ENCODE measurements at regions not wholly inside any gene's neighbourhood (a gene's known extent, or its start where the extent isn't known, plus 50 kb on each side); places are given as distances from the start of the nearest gene placed in this dataset.

DNA sequence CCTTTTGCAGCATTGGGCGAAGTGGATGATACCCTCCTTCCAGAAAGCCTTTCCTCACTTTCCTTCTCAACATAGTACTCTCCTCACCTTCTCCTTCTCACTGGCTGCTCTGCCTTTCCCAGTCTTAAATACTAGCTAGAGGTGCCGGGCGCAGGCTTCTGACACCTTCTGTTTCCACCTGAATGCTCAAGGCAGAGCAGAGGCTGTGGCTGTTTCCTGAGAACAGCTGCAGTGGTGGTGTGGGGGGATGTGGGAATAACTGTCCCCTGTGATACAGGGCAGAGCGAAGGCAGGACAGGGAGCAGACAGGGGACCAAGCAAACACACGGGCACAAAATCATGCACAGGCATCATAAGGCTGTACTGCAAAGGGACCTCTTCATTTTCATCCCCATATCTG is 303.1 kb downstream of the SS18 start:
- no peak overlapping the region for H3K27ac ChIP-seq
- intact Hi-C loops (cut with DNase I; ENCODE audit: low total_unique reads): no loop called here
- H3K4me3 ChIP-seq: no peak overlapping the region
- no peaks in the 10 kb centered on the region for H3K4me1 ChIP-seq
- H3K9me3 ChIP-seq: no peaks in the 10 kb centered on the region
- H3K36me3 ChIP-seq: no peaks in the 10 kb centered on the region
- DNase-seq: no peak
- TF ChIP-seq POLR2A (IDR thresholded peaks at IDR 0.05): no peak
- TF ChIP-seq, protein P1, sequence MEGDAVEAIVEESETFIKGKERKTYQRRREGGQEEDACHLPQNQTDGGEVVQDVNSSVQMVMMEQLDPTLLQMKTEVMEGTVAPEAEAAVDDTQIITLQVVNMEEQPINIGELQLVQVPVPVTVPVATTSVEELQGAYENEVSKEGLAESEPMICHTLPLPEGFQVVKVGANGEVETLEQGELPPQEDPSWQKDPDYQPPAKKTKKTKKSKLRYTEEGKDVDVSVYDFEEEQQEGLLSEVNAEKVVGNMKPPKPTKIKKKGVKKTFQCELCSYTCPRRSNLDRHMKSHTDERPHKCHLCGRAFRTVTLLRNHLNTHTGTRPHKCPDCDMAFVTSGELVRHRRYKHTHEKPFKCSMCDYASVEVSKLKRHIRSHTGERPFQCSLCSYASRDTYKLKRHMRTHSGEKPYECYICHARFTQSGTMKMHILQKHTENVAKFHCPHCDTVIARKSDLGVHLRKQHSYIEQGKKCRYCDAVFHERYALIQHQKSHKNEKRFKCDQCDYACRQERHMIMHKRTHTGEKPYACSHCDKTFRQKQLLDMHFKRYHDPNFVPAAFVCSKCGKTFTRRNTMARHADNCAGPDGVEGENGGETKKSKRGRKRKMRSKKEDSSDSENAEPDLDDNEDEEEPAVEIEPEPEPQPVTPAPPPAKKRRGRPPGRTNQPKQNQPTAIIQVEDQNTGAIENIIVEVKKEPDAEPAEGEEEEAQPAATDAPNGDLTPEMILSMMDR (IDR thresholded peaks at IDR 0.05): no peak
- no peaks in the 10 kb centered on the region for H3K27me3 ChIP-seq

DNA sequence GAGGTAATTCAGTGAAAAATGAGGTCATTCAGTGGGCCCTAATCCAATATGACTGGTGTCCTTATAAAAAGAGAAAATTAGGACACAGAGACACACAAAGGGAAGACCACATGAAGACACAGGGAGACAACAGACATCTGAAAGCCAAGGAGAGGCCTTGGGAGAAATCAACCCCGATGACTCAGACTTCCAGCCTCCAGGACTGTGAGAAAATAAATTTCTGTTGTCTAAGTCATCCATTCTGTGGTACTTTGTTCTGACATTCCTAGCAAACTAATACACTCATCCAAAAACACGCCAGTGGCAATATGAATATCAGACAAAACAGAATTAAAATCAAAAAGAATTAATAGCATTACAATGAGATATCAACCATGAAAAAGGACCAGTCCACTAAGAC is 303.7 kb downstream of the SS18 start:
- H3K27me3 ChIP-seq: no peaks in the 10 kb centered on the region
- TF ChIP-seq, protein P1 (IDR thresholded peaks at IDR 0.05): no peak
- no peak for TF ChIP-seq POLR2A (IDR thresholded peaks at IDR 0.05)
- DNase-seq: no peak
- H3K4me1 ChIP-seq: no peaks in the 10 kb centered on the region
- H3K36me3 ChIP-seq: no peaks in the 10 kb centered on the region
- H3K27ac ChIP-seq: no peak overlapping the region
- H3K4me3 ChIP-seq: no peak overlapping the region
- H3K9me3 ChIP-seq: no peaks in the 10 kb centered on the region
- intact Hi-C loops (cut with DNase I; ENCODE audit: low total_unique reads): no loop called here

DNA sequence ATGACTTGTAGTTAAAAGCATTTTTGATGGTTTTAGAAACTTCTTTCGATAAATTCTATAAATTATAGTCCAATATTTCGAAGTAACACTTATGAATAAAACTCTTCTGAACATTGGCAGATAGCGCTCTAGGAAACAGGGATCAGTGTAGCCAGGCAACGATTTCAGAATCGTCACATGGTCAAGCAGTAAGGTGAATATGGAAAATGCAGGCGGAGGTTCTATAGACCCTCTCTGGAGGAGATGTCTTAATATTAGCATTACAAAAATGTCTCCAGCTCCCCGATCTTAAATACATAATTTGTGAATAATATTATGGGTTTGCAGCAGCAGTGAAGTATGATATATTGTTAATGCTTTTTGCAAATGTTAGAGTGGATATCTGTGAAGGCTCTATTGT is 310.3 kb downstream of the SS18 start:
- intact Hi-C loops (cut with DNase I; ENCODE audit: low total_unique reads): no loop called here
- Histone ChIP-seq H3K4me3 (no peak overlapping the region), H3K27ac (no peak overlapping the region), H3K36me3 (no peaks in the 10 kb centered on the region), H3K9me3 (no peaks in the 10 kb centered on the region), H3K27me3 (no peaks in the 10 kb centered on the region), H3K4me1 (no peaks in the 10 kb centered on the region)
- TF ChIP-seq, protein P1 (IDR thresholded peaks at IDR 0.05): no peak
- TF ChIP-seq POLR2A (IDR thresholded peaks at IDR 0.05): no peak
- DNase-seq: no peak

DNA sequence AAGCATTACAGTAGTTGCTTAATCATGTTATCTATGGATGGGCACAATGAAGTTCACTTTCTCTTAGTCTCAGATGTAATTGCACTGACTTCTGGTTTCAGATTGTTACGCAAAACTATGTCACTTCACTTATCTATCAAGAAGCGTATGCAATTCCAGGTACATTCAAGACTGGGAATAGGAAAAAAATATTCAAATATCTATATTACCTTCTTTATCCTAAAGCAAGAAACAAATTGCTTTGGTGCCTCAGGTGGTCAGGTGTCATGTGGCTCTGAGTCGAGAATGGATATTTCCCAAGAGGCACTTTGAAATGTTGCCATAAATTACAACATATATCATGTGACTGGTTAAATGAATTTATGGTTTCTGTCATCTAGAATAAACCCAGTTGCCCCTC is 318.6 kb downstream of the SS18 start:
- Histone ChIP-seq H3K4me3 (no peak overlapping the region), H3K27me3 (no peaks in the 10 kb centered on the region), H3K4me1 (no peaks in the 10 kb centered on the region), H3K9me3 (no peaks in the 10 kb centered on the region), H3K27ac (no peak overlapping the region), H3K36me3 (no peaks in the 10 kb centered on the region)
- no peak for DNase-seq
- intact Hi-C loops (cut with DNase I; ENCODE audit: low total_unique reads): no loop called here
- TF ChIP-seq POLR2A (IDR thresholded peaks at IDR 0.05): no peak
- TF ChIP-seq, protein P1 (IDR thresholded peaks at IDR 0.05): no peak

DNA sequence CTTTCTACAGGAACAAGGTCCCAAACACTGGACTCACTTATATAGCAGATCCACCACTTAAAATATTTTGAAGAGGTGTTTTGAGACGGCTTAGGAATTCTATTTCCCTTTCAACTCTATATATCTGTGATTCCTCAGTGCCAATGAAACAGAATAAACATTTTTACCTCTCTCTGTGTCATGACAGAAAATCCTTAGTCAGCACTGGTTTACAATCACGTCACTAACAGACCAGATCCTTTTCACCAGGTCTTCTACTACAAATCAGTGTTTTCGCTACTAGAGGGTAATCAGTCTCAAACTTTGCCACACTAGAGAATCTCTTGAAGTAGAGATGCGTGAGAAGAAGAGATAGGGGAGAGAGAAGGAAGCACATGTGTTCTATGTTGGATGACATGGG is 325.6 kb downstream of the SS18 start:
- no peak for DNase-seq
- no peak overlapping the region for H3K4me3 ChIP-seq
- H3K27me3 ChIP-seq: no peaks in the 10 kb centered on the region
- H3K9me3 ChIP-seq: no peaks in the 10 kb centered on the region
- intact Hi-C loops (cut with DNase I; ENCODE audit: low total_unique reads): no loop called here
- H3K27ac ChIP-seq: no peak overlapping the region
- H3K36me3 ChIP-seq: no peaks in the 10 kb centered on the region
- no peaks in the 10 kb centered on the region for H3K4me1 ChIP-seq
- TF ChIP-seq, protein P1 (IDR thresholded peaks at IDR 0.05): no peak
- no peak for TF ChIP-seq POLR2A (IDR thresholded peaks at IDR 0.05)

Data from uterus (tissue), 3 donors.